ENCODE measurements at regions not wholly inside any gene's neighbourhood (a gene's known extent, or its start where the extent isn't known, plus 50 kb on each side); places are given as distances from the start of the nearest gene placed in this dataset.
"Not testable (repeated sequence)": the region's sequence is repeated elsewhere in the genome, so short reads cannot be mapped to it uniquely, and the experiment has no call there.

DNA sequence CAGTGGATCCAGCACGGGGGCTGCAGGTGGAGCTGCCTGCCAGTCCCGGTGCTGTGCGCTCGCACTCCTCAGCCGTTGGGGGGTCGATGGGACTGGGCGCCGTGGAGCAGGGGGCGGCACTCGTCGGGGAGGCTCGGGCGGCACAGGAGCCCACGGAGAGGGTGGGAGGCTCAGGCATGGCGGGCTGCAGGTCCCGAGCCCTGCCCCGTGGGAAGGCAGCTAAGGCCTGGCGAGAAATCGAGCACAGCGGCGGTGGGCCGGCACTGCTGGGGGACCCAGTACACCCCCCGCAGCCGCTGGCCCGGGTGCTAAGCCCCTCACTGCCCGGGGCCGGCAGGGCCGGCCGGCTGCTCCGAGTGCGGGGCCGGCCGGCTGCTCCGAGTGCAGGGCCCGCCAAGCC, 52.3 kb upstream of the MARK1 start:
- FAIRE-seq; DNase-seq (ENCODE audit: insufficient read length): not testable (repeated sequence)

- not testable (repeated sequence) for FAIRE-seq; DNase-seq (ENCODE audit: insufficient read length)
Observed at GRCh38 chr1:220475141-220475540, 52.8 kb upstream of the MARK1 start.

DNA sequence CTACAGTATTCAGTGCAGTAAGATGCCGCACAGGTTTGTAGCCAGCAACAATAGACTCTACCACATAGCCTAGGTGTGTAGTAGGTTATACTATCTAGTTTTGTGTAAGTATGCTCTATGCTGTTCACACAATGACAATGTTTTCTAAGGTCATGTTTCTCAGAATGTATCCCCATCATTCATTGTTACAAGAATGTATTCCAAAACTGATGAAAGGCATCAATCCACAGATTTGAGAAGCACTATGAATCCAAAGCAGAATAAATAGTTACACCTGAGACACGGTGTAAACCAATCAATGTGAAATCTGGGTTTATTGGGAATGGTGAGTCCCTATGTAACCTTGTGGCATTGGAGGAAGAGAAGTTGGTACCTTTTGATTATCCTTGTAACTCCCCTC, 54.5 kb upstream of the MARK1 start:
- DNase-seq (ENCODE audit: insufficient read length) (no peak), FAIRE-seq (no peak)
- TF ChIP-seq POLR2A (IDR thresholded peaks at IDR 0.05; ENCODE audit: low read depth, low read length) (no peak), POLR2AphosphoS5 (IDR thresholded peaks at IDR 0.05; ENCODE audit: low read depth, low read length) (no peak), TAF1 (IDR thresholded peaks at IDR 0.05; ENCODE audit: borderline replicate concordance, low read depth, low read length) (no peak)

- TF ChIP-seq POLR2AphosphoS5 (IDR thresholded peaks at IDR 0.05; ENCODE audit: low read depth, low read length) = no peak
- no peak for TF ChIP-seq TAF1 (IDR thresholded peaks at IDR 0.05; ENCODE audit: borderline replicate concordance, low read depth, low read length)
- no peak for TF ChIP-seq POLR2A (IDR thresholded peaks at IDR 0.05; ENCODE audit: low read depth, low read length)
- no peak for FAIRE-seq
- DNase-seq (ENCODE audit: insufficient read length) = no peak
Observed at GRCh38 chr1:220462752-220463151, 65.2 kb upstream of the MARK1 start.

DNA sequence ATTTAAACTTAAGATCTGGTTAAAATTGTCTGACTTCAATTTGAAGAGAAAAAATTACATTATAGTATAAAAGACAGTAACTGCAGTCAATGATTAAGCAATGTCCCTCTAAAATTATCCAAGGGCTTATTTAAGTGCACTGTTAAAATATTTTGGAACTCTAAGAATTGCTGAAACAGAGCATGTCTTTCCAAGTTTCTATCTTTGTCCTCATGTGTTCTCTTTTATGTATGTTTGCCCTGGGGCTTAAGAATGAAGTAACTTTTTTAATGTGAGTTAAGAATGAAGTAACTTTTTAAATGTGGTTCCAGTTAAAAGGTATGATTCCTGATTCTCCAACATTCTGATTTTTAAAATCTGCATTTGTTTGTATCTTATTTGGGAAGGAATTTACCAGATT, 69.0 kb upstream of the MARK1 start:
- TF ChIP-seq POLR2A (IDR thresholded peaks at IDR 0.05; ENCODE audit: low read depth, low read length) = no peak
- TF ChIP-seq TAF1 (IDR thresholded peaks at IDR 0.05; ENCODE audit: borderline replicate concordance, low read depth, low read length) = no peak
- no peak for TF ChIP-seq POLR2AphosphoS5 (IDR thresholded peaks at IDR 0.05; ENCODE audit: low read depth, low read length)
- FAIRE-seq (no peak), DNase-seq (ENCODE audit: insufficient read length) (no peak)

- FAIRE-seq = no peak
Observed at GRCh38 chr1:220457957-220458609, 69.9 kb upstream of the MARK1 start.

GRCh38 chr1:220455559-220455958, 72.4 kb upstream of the MARK1 start:
- TF ChIP-seq POLR2AphosphoS5 (IDR thresholded peaks at IDR 0.05; ENCODE audit: low read depth, low read length) (no peak), POLR2A (IDR thresholded peaks at IDR 0.05; ENCODE audit: low read depth, low read length) (no peak), TAF1 (IDR thresholded peaks at IDR 0.05; ENCODE audit: borderline replicate concordance, low read depth, low read length) (no peak)
- DNase-seq (ENCODE audit: insufficient read length) (no peak), FAIRE-seq (no peak)

More at GRCh38 chr1:220457957-220458609, 69.9 kb upstream of the MARK1 start:
- TF ChIP-seq POLR2AphosphoS5 (IDR thresholded peaks at IDR 0.05; ENCODE audit: low read depth, low read length) (no peak), POLR2A (IDR thresholded peaks at IDR 0.05; ENCODE audit: low read depth, low read length) (no peak), TAF1 (IDR thresholded peaks at IDR 0.05; ENCODE audit: borderline replicate concordance, low read depth, low read length) (no peak)
- DNase-seq (ENCODE audit: insufficient read length) = no peak

- DNase-seq (ENCODE audit: insufficient read length) (no peak), FAIRE-seq (no peak)
- TF ChIP-seq POLR2AphosphoS5 (IDR thresholded peaks at IDR 0.05; ENCODE audit: low read depth, low read length) = no peak
- TF ChIP-seq POLR2A (IDR thresholded peaks at IDR 0.05; ENCODE audit: low read depth, low read length) = no peak
- TF ChIP-seq TAF1 (IDR thresholded peaks at IDR 0.05; ENCODE audit: borderline replicate concordance, low read depth, low read length) = no peak
Observed at GRCh38 chr1:220454155-220454777, 73.7 kb upstream of the MARK1 start.

DNA sequence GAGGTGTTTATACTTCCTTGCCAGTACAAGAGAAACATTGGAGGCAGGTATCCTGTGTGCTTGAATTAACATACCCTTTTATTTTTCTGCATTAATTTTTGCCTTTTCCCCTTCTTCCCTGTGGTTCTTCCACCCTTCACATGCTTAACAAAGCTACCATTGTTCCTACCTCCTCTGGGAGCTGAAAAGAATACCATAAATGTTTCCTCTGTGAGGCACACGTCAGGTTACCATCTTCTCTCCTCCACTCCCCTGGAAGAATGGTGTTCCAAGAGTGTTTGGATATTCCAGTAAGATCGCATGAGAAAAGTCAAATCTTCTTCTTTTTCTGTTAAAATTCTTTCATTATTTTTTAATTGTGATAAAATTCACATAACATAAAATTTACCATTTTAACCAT, 74.6 kb upstream of the MARK1 start:
- FAIRE-seq (no peak), DNase-seq (ENCODE audit: insufficient read length) (no peak)
- TF ChIP-seq POLR2AphosphoS5 (IDR thresholded peaks at IDR 0.05; ENCODE audit: low read depth, low read length) = no peak
- no peak for TF ChIP-seq POLR2A (IDR thresholded peaks at IDR 0.05; ENCODE audit: low read depth, low read length)
- TF ChIP-seq TAF1 (IDR thresholded peaks at IDR 0.05; ENCODE audit: borderline replicate concordance, low read depth, low read length) = no peak

DNA sequence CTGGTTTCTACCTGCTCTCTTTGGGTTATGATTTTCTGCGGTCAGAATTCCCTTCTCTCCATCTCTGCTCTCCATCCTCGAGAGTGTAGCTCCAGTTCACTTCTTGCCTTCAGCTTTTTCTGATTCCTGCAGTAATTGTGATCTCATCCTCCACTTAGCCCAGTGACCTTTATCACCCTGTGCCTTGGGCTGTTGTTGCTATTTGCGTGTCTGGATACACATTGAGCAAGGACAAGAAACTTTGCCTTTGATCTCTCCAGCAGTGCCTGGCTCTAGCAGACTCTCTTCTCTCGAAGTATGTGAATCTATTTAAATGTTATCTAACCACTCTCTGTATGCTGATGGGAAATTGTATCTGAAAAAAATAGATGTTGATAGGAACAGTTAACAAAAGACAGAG, 76.4 kb upstream of the MARK1 start:
- TF ChIP-seq POLR2AphosphoS5 (IDR thresholded peaks at IDR 0.05; ENCODE audit: low read depth, low read length) (no peak), TAF1 (IDR thresholded peaks at IDR 0.05; ENCODE audit: borderline replicate concordance, low read depth, low read length) (no peak), POLR2A (IDR thresholded peaks at IDR 0.05; ENCODE audit: low read depth, low read length) (no peak)
- DNase-seq (ENCODE audit: insufficient read length) = no peak
- FAIRE-seq = no peak

- DNase-seq (ENCODE audit: insufficient read length) (no peak), FAIRE-seq (no peak)
- no peak for TF ChIP-seq POLR2A (IDR thresholded peaks at IDR 0.05; ENCODE audit: low read depth, low read length)
- no peak for TF ChIP-seq POLR2AphosphoS5 (IDR thresholded peaks at IDR 0.05; ENCODE audit: low read depth, low read length)
- no peak for TF ChIP-seq TAF1 (IDR thresholded peaks at IDR 0.05; ENCODE audit: borderline replicate concordance, low read depth, low read length)
Observed at GRCh38 chr1:220450927-220451326, 77.0 kb upstream of the MARK1 start.

DNA sequence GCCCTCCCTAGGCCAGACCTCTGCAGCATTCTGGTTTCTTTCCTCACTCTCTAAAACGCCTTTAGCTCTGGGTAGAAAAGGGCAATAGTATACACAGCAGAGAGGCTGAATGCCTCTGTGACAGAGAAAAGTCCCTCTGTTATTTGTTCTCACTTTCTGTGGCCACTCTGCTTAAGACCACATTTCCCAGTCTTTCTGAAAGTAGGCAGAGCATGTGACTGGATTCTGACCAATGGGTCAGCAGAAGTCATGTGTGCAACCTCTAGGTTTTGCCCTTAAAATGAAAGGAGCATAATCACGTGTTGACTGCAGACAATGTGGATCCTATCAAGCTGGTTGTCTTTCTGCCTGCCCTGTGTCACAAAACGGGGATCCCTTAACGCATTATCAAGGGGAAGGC, 79.7 kb upstream of the MARK1 start:
- no peak for FAIRE-seq
- TF ChIP-seq POLR2AphosphoS5 (IDR thresholded peaks at IDR 0.05; ENCODE audit: low read depth, low read length) = no peak
- TF ChIP-seq TAF1 (IDR thresholded peaks at IDR 0.05; ENCODE audit: borderline replicate concordance, low read depth, low read length) = no peak
- no peak for TF ChIP-seq POLR2A (IDR thresholded peaks at IDR 0.05; ENCODE audit: low read depth, low read length)
- no peak for DNase-seq (ENCODE audit: insufficient read length)

GRCh38 chr1:220444586-220444985, 83.3 kb upstream of the MARK1 start:
- not testable (repeated sequence) for FAIRE-seq; DNase-seq (ENCODE audit: insufficient read length)
